HG03108 (cell line): ENCODE measurements at regions not wholly inside any gene's neighbourhood (a gene's known extent, or its start where the extent isn't known, plus 50 kb on each side); places are given as distances from the start of the nearest gene placed in this dataset.
A peak's percentile ranks its signal among the peaks of the same experiment; 100 is the strongest.
"Not testable (repeated sequence)": the region's sequence is repeated elsewhere in the genome, so short reads cannot be mapped to it uniquely, and the experiment has no call there.

Experiments
- ATAC-seq: cut with Tn5 transposase; IDR thresholded peaks from one replicate; pipeline ENCODE4 v1.9.1; 2021; ENCODE audit warnings: moderate library complexity; ENCODE audit not compliant: unreplicated experiment

- ATAC-seq, result no peak
Measured at GRCh38 chr7:86592185-86592584, 51.5 kb upstream of the GRM3 start.

GRCh38 chr7:86574006-86574405 lies 69.7 kb upstream of the GRM3 start:
- ATAC-seq, result no peak

- ATAC-seq, result no peak
Measured at GRCh38 chr7:86558680-86559501, 84.8 kb upstream of the GRM3 start.

GRCh38 chr7:86534641-86535040 lies 109.1 kb upstream of the GRM3 start:
- ATAC-seq, result no peak

GRCh38 chr7:86504229-86504628 lies 139.5 kb upstream of the GRM3 start:
- no peak for ATAC-seq

- no peak for ATAC-seq
Measured at GRCh38 chr7:86499986-86500385, 143.7 kb upstream of the GRM3 start.

GRCh38 chr7:86485827-86486226 lies 157.9 kb upstream of the GRM3 start:
- no peak for ATAC-seq

- no peak for ATAC-seq
Measured at GRCh38 chr7:86479144-86479543, 164.6 kb upstream of the GRM3 start.

- ATAC-seq, result no peak
Measured at GRCh38 chr7:86477343-86477935, 166.3 kb upstream of the GRM3 start.

GRCh38 chr7:86470763-86471162 lies 172.9 kb upstream of the GRM3 start:
- ATAC-seq, result no peak

- ATAC-seq, result peak; percentile 95
Measured at GRCh38 chr7:86469680-86470295, 173.9 kb upstream of the GRM3 start.

GRCh38 chr7:86454753-86455152 lies 189.0 kb upstream of the GRM3 start:
- ATAC-seq, result no peak

GRCh38 chr7:86453454-86453853 lies 190.3 kb upstream of the GRM3 start:
- ATAC-seq, result no peak

- ATAC-seq, result no peak
Measured at GRCh38 chr7:86448856-86449255, 194.9 kb upstream of the GRM3 start.

GRCh38 chr7:86445285-86445684 lies 198.4 kb upstream of the GRM3 start:
- ATAC-seq, result no peak

GRCh38 chr7:86444245-86444644 lies 199.5 kb upstream of the GRM3 start:
- ATAC-seq, result no peak

- not testable (repeated sequence) for ATAC-seq
Measured at GRCh38 chr7:86440420-86440819, 203.3 kb upstream of the GRM3 start.

- no peak for ATAC-seq
Measured at GRCh38 chr7:86437951-86438450, 205.7 kb upstream of the GRM3 start.

- ATAC-seq, result no peak
Measured at GRCh38 chr7:86431761-86432160, 211.9 kb upstream of the GRM3 start.

GRCh38 chr7:86411814-86412213 lies 231.9 kb upstream of the GRM3 start:
- no peak for ATAC-seq

GRCh38 chr7:86407291-86407690 lies 236.4 kb upstream of the GRM3 start:
- no peak for ATAC-seq

GRCh38 chr7:86391813-86392212 lies 251.9 kb upstream of the GRM3 start:
- no peak for ATAC-seq
